ENCODE measurements at regions not wholly inside any gene's neighbourhood (a gene's known extent, or its start where the extent isn't known, plus 50 kb on each side); places are given as distances from the start of the nearest gene placed in this dataset.

DNA sequence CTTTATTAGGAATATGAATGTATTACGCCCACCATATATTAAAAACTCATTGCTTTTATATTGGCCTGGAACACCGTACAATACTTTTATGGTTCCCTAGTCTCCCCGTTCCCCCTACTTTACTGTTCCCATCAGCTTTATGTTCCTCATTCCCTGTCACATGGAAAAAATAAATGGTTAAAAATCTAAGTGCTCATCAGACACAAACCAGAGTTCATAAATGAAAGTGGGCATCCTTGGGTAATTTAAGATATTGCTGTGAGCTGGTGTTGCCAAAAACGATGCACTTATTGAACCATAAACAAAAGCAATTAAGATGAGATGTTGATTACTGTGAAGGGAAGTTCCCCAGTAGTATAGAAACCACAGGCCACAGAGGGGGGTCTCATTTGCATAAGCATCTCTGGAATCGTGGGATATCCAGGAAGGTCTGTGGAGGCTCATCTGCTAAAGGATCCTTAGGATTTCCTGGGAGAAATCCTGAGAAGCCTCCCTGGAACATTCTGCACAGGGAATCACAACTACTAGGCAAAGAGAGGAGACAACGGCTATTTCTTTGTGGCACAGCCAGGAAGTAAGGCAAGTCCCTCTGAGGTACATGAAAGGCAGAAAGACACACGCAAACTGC is 591.4 kb upstream of the CDH11 start:
- TF ChIP-seq TCF7 (CRISPR knock-in tag; IDR thresholded peaks at IDR 0.05; ENCODE audit: low read depth) (no peak), FOXK1 (CRISPR knock-in tag; IDR thresholded peaks at IDR 0.05) (no peak), ELF4 (CRISPR knock-in tag; IDR thresholded peaks at IDR 0.05; ENCODE audit: low read depth) (no peak), NFATC4 (CRISPR knock-in tag; IDR thresholded peaks at IDR 0.05) (no peak), ATF2 (CRISPR knock-in tag; IDR thresholded peaks at IDR 0.05; ENCODE audit: borderline replicate concordance, low read depth) (no peak)
- TF ChIP-seq, protein P1, sequence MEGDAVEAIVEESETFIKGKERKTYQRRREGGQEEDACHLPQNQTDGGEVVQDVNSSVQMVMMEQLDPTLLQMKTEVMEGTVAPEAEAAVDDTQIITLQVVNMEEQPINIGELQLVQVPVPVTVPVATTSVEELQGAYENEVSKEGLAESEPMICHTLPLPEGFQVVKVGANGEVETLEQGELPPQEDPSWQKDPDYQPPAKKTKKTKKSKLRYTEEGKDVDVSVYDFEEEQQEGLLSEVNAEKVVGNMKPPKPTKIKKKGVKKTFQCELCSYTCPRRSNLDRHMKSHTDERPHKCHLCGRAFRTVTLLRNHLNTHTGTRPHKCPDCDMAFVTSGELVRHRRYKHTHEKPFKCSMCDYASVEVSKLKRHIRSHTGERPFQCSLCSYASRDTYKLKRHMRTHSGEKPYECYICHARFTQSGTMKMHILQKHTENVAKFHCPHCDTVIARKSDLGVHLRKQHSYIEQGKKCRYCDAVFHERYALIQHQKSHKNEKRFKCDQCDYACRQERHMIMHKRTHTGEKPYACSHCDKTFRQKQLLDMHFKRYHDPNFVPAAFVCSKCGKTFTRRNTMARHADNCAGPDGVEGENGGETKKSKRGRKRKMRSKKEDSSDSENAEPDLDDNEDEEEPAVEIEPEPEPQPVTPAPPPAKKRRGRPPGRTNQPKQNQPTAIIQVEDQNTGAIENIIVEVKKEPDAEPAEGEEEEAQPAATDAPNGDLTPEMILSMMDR (IDR thresholded peaks at IDR 0.05): no peak
- TF ChIP-seq, protein P2, sequence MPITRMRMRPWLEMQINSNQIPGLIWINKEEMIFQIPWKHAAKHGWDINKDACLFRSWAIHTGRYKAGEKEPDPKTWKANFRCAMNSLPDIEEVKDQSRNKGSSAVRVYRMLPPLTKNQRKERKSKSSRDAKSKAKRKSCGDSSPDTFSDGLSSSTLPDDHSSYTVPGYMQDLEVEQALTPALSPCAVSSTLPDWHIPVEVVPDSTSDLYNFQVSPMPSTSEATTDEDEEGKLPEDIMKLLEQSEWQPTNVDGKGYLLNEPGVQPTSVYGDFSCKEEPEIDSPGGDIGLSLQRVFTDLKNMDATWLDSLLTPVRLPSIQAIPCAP (CRISPR knock-in tag; IDR thresholded peaks at IDR 0.05): no peak

All from WTC11 (cell line).